Nucleus accumbens (tissue), 56 donors: ENCODE measurements at regions not wholly inside any gene's neighbourhood (a gene's known extent, or its start where the extent isn't known, plus 50 kb on each side); places are given as distances from the start of the nearest gene placed in this dataset.

ENCODE experiments used
- DNase-seq, 56 donors: peaks; one replicate each; lab custom pipeline; 2025; lab: John Stamatoyannopoulos, UW

DNA sequence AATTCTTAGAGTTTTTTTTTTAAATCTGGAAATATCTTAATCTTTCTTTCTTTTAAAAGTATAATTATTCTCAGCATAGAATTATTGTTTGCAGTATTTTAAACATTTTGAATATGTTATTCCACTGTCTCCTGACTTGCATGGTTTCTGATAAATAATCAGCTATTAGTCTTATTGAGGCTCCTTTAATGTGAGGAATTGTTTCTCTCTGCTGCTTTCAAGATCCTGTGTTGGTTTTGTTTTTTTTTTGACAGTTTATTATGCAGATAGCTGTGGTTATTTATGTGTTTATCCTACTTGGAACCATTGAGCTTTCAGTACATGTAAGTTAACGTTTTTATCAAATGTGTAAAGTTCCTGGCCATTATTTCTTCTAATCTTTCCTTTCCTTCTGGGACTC lies 477.9 kb upstream of the HTR2A start:
- no peak for DNase-seq

DNA sequence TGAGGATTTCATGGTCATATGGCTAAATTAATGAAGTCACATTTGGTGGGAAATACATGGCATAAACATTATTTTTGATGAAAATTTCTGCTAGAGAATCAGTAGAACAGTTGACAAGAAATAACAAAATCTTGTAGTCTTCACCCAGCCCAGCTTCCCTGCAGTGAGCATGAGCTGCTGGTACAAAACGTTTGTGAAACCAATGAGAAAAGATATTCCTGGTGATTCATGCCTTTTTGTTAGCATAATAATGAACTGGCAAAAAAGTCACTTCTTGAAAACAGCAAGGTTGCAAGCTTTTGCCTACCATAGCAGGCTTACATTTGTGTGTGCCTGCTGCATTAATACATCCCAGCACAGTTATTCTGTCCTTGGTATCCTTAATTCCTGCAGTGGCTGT lies 475.9 kb upstream of the HTR2A start:
- no peak for DNase-seq

DNA sequence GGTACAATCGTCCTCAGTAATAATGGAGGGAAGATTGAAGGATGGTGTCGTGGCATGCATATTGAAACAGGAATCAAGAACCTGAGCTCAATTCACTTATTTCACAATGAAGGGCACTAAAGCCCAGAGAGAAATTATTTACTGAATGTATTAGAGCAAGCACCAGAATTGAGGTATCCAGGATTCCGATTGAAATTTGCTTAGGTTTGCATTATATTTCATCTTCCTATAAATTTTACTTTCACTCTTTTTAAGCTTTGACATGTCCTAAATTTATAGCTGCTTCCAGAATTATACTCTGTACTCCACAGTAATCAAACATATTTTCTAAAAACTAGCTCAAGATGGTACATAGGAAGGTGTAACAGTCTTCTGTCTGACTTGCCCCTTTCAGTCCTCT lies 454.9 kb upstream of the HTR2A start:
- no peak for DNase-seq

DNA sequence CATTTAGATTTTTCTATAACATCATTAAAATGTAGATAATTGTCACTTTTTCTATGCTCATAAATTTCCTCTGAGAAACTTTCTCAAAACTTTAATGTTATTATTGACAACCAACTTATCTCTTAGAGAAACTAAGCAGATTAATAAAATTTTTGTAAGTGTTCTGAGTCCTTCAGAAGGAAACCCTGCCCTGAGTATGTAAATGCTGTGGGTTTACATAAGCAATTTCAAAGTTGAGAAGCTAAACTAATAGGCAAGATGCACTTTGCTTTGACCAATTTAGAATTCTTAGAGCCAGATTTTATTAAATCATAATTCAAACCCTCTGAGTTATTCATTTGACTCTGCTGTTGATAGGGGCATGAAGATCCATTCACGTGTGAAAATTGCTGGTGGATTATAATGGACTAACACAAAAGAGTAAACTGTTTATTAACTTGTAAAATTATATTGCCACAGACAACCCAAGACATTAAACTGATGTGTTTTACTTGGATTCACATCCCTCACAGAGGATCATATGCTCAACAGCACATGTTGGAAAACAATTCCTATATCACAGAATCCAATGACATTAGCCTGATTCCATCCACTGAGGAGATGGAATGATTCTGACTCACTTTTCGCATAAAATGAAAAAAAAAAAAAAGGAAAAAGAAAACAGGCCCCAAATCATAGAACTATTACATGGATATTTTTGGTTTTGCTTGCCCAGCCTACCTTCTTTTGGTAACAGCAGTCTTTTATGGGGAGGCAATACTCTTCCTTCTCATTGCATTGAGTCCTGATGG lies 453.7 kb upstream of the HTR2A start:
- no peak for DNase-seq

DNA sequence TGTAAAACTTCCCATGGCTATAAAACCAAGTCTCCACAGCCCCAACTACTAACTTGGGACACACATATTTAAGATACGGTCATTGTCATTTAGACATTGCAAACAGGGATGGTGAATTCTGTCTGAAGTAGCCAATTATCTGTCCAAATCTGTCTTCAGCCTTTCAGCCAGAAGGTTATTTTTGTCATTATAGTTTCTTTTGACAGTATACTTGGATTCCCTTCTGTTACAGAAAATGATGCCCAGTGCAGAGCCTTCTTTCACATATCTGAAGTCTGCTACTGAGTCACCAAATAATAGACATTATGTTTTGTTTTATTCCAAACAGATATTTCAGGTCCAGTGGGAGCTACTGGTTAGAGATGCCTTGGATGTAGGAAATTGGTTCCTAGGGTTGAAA lies 452.4 kb upstream of the HTR2A start:
- DNase-seq, result no peak

DNA sequence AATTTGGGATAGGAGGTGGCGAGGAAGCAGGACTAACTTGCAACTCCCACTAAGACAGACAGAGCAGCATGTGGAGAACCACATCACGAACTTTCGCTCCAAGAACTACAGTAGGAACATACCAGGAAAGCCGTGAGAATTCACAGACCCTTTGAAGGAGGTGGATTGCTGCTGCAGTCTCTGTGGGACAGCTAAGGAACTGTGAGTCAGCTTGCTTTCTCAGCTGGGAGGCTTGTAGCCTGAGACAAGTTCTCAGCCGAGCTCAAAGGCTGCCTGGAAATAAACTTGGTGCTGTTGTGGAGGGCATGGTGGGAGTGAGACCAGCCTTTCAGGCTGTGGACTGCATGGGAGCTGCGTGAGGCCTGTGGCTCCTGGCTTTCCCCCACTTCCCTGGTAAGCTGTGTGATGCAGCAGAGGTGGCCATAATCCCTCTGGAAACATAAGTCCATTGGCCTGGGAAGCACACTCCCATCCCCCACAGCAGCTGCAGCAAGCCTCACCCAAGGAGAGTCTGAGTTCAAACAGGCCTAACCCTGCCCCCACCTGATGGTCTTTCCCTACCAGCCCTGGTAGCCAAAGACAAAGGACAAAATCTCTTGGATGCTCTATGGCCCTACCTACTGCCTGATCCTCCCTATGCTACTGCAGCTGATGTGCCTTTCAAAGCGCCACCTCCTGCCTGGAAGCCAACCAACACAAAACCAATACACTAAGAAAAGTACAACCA lies 441.1 kb upstream of the HTR2A start:
- DNase-seq, result no peak

DNA sequence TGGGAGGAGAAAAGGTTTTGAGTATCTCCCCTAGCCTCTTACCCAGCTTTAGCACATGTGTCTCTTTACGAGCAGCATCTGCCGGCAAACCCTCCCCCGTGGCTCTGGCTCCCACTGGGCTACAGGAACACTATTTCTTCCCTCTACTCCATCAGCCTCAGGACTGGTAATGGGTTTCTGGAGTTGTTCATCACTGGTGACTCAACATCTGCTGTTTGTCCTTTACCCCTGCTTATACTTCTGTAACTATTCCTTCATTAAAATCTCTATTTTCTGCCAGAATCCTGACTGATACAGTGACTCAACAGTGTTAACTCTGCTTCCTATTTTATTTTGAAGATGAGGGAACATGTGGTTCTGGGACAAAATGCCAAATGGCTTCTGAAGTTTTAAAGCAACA lies 437.3 kb upstream of the HTR2A start:
- DNase-seq, result no peak

DNA sequence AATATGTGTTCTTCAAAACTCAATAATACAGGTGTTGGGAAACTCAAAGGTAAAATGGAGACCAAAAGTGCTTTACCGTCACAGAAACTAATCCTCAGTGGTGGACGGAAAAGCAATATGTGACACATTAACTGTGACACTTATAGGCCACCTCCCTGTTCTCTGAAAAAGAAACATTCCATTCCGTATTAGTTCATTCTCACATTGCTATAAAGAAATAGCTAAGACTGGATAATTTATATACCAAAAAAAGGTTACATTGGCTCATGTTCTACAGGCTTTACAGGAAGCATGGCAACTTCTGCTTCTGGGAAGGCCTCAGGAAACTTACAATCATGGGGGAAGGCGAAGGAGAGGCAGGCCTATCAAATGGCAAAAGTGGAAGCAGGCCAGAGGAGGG lies 435.3 kb upstream of the HTR2A start:
- DNase-seq, result no peak

DNA sequence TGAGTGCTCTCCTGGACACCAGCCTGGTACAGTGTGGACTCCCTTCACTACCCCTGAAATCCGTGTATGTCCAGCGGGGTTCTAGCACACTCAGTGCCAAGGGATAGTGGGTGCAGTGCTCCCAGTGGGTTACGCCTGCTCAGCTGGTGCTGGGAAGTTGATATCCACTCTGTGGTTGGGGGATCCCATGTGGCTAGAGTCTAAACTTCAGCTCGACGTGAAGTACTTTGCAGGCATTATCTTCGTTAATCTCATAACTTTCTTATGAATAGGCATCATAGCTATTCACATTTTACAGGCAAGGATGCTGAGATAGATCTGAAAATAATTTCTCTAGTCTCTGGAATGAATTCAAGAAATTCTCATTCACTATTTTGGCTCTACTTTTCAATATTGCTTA lies 433.2 kb upstream of the HTR2A start:
- no peak for DNase-seq

DNA sequence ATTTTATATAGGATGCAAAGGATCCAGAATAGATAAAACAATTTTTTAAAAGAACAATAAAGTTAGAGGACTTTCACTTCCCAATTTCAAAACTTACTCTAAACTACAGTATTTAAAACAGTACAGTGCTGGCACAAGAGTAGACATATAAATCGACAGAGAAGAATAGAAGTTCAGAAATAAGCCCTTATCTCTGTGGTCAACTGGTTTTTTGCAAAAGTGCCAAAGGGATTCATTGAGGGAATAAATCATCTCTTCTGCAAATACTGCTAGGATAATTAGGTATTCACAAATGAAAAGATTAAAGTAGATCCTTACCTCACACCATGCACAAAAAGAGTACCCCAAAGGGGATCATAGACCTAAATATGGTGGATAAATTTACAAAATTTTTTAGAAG lies 431.0 kb upstream of the HTR2A start:
- DNase-seq, result no peak

DNA sequence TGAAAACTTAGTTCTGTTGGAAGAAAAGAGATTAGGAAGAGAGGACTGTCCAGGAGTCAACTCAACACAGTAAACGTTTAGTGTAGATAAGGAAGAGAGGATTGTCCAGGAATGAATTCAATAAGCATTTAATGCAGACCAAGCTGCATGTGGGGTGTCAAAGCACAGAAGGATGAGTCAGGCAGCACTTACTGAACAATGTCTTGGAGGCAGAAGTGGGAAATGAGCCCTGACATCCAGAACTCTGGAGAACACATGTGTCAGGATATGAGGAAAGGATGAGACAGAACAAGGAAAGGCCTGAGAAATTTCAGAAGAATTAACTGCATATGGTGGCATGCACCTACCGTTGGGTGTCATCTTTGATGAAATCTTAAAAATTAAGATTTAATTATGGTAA lies 429.2 kb upstream of the HTR2A start:
- DNase-seq, result no peak

DNA sequence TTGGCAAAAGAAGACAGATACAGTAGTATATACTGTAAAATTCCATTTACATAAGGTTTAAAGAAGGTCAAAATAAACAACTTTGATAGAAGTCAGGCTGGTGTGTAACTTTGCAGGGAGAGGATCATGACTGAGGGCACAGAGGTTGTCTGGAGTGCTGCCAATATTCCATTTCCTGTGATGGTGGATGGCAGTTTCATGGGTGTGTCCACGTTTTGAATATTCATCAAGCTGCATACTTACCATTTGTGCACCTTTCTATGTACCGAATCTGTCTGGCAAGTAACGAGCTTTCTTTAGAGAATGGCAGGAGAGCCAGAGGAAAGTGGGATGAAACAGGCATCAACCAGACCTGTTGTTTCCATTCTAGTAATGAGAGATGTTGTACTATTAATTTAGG lies 420.5 kb upstream of the HTR2A start:
- DNase-seq, result no peak

DNA sequence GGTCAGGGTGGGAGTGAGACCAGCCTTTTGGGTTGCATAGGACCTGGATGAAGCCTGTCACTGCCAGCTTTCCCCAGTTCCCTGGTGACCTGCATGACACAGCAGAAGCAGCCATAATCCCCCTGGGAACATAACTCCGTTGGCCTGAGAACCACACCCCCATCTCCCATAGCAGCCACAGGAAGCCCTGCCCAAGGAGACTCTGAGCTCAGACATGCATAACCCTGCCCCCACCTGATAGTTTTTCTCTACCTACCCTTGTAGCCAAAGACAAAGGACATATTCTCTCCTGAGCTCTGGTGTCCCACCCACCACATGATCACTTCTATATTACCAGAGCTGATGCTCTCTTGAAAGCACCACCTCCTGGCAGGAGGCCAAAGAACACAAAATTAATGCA lies 413.5 kb upstream of the HTR2A start:
- DNase-seq, result no peak

DNA sequence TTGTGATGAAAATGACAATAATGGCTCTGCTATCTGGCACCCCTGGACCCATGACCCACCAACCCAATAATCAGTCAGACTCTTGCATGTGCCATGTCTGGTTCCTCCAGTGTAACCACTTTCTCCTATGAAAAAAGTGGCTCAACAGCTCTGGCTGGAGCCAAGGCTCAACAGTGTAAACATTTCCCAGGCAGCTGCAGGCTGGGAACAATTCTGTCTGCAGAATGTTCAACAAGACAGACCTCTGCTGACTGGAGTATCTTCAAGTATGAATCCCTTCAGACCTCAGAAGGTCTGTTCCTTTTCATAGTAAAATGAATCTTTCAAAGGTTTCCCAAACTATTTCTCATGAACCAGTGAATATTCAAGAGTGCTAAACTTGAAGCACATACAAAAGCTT lies 410.1 kb upstream of the HTR2A start:
- DNase-seq, result no peak

DNA sequence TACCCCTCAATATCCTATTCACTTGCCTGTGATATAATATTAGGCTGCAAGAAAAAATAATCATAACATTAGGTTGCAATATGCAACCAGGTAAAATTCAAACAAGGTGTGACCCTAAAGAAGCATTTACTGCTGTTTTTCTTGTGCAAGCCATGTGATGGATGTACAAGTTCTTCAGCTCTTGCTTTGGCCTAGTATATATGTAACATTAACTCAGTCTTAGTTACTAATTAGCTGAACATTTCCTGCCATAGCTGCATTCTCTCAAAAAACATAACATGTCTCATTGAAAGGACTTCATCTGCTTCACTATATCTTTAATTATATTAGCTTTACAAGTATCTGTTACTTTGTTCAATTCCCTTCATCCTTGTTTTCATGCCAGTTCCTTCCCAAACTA lies 406.8 kb upstream of the HTR2A start:
- no peak for DNase-seq

DNA sequence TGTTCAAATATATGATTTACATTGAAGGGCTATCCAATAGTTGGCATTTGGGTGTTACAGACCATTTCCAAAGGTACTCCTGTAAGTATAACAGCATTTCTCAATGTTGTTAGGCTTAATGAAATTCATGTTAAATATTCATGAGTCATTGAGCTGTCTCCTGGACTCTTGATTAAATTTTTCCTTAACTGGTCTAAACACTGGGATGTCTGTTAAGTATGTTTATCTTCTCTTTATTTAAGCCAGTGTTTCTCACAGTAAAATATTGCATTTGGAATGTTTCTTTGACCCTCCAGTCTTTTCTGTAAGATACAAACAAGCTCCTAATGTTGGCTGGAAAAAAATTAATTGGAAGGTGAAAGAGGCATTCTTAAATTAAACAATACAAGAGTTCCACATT lies 402.5 kb upstream of the HTR2A start:
- no peak for DNase-seq

DNA sequence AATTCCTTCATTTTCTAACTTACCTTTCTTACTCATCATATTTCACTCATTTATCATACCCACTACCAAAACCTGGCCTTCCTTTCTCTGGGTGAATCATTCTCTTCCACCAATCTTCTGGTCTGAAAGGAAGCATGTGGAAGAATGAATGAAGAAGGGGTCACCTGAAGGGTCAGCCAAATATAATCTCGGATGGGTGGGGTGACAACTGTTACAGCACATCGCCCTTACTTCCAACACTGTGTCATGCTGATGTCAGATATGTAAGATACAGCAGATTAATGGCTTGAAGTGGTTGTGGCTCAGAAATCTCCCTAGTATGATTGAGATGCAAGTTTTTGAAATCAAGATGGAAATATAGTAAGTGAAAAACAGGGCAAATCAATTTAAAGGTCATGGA lies 401.7 kb upstream of the HTR2A start:
- DNase-seq, result no peak

DNA sequence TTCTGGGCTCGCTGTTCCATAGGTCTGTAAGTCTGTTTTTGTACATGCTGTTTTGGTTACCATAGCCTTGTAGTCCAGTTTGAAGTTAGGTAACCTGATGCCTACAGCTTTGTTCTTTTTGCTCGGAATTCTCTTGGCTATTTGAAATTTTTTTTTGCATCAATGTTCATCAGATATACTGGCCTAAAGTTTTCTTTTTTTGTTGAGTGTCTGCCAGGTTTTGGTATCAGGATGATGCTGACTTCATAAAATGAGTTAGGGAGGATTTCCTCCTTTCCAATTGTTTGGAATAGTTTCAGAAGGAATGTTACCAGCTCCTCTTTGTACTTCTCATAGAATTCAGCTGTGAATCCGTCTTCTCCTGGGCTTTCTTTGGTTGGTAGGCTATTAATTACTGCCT lies 397.8 kb upstream of the HTR2A start:
- DNase-seq, result no peak

DNA sequence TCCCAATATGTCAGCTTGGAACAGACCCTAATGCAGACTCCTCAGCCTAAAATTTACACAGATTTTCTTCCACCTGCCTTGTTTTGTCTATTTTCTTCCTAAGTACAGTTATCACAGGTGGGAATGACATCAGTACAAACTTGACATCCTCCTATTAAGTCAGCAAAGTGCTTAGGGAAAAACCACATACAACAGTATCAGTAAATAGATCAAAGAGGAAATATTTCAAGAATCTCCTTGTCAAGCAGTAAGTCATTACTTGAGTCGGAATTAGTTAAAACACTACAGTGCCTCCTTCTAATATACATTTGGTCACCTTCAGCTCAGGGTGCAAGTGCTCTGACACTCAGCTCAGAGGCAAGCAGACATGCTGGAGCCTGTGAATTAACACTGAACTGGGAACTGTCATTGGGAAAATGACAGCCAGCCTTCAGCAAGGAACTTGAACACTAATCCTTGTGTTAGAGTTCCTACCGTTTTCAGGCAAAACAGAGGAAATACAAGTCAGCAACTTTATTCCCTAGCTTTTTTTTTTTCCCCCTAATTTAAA lies 394.3 kb upstream of the HTR2A start:
- no peak for DNase-seq

DNA sequence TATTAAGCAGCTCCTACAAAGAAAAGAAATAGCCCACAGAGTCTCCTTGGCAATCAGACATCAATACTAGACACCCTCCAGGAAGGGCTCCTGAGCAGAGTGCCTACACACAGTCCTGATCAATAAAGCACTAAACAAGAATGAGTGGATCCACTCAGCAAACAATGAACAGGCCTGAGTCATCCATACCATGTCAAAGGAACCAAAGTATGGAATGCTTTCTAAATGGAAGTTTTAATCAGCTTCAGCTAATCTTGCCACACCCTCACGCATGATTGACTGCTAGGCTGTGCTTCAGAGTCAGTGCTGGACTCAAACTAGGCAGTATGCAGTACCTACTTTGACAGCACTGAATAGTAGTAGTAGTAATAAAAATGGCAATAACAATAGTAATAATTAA lies 392.7 kb upstream of the HTR2A start:
- DNase-seq, result no peak

DNA sequence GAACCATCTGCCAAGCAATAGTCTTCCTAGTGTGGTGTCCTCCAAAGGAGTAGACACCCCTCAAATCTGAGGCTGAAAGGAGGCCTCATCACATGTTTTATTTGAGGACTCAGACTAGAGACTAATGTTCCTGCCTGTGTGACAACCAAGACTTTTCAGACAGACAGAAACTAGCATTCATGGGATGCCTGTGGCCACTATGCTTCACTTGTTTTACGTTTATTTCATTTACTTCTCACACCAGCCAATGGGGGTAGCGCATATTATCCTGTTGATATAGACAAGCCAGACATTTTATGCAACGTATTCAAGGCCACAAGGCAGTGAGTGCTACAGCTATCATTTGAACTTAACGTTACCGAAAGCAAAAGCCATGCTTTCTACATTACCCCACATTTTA lies 391.7 kb upstream of the HTR2A start:
- DNase-seq, result no peak

DNA sequence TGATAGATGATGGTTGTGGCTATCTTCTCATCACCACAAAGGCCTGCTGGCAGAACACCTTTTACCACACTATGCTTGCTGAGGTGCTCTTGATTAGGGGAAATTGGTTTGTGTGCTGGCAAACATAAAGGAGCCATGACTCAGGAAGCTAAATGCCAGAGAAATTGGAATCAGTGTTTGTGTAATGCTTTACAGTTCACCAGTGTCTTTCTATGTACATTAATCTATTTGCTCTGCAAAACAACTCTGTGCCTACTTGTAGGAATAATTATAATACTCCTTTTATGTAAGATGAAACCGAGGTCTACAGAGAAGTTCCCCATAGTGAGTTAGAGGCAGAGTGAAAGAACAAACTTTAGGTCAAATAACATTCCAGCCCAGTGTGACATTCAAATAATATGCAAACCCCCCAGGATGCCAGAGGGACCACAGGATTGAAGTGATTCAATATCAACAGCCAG lies 390.5 kb upstream of the HTR2A start:
- no peak for DNase-seq
